ENCODE measurements at regions not wholly inside any gene's neighbourhood (a gene's known extent, or its start where the extent isn't known, plus 50 kb on each side); places are given as distances from the start of the nearest gene placed in this dataset.

GRCh38 chr3:182268711-182269110 is 524.6 kb upstream of the ATP11B start:
- TF ChIP-seq CTCF (IDR thresholded peaks at IDR 0.05; ENCODE audit: low read depth, low read length, missing input control) (no peak), YY1 (IDR thresholded peaks at IDR 0.05) (no peak), JUND (IDR thresholded peaks at IDR 0.05) (no peak), RXRA (IDR thresholded peaks at IDR 0.05) (no peak)
